ENCODE measurements at regions not wholly inside any gene's neighbourhood (a gene's known extent, or its start where the extent isn't known, plus 50 kb on each side); places are given as distances from the start of the nearest gene placed in this dataset.

GRCh38 chr18:34956663-34957062, 84.5 kb upstream of the MAPRE2 start:
- DNase-seq (ENCODE audit: low read depth) = no peak
- in situ Hi-C loops (cut with HindIII; ENCODE audit: low sequenced_read_pairs) = no loop called here
- no peak overlapping the region for H3K4me3 ChIP-seq (ENCODE audit: low read depth, low read length)
- TF ChIP-seq CTCF (IDR thresholded peaks at IDR 0.05; ENCODE audit: low read depth, low read length, missing control alignments) = no peak

- H3K4me3 ChIP-seq (ENCODE audit: low read depth, low read length) = no peak overlapping the region
- TF ChIP-seq CTCF (IDR thresholded peaks at IDR 0.05; ENCODE audit: low read depth, low read length, missing control alignments) = peak; percentile 4
- in situ Hi-C loops (cut with HindIII; ENCODE audit: low sequenced_read_pairs) = no loop called here
- no peak for DNase-seq (ENCODE audit: low read depth)
Observed at GRCh38 chr18:34957119-34957863, 83.9 kb upstream of the MAPRE2 start.

- in situ Hi-C loops (cut with HindIII; ENCODE audit: low sequenced_read_pairs) = no loop called here
- no peak for TF ChIP-seq CTCF (IDR thresholded peaks at IDR 0.05; ENCODE audit: low read depth, low read length, missing control alignments)
- no peak for DNase-seq (ENCODE audit: low read depth)
- H3K4me3 ChIP-seq (ENCODE audit: low read depth, low read length) = no peak overlapping the region
Observed at GRCh38 chr18:34957864-34958259, 83.4 kb upstream of the MAPRE2 start.

- H3K4me3 ChIP-seq (ENCODE audit: low read depth, low read length) = no peak overlapping the region
- DNase-seq (ENCODE audit: low read depth) = no peak
- in situ Hi-C loops (cut with HindIII; ENCODE audit: low sequenced_read_pairs) = no loop called here
- no peak for TF ChIP-seq CTCF (IDR thresholded peaks at IDR 0.05; ENCODE audit: low read depth, low read length, missing control alignments)
Observed at GRCh38 chr18:34959211-34959829, 81.9 kb upstream of the MAPRE2 start.

- no peak overlapping the region for H3K4me3 ChIP-seq (ENCODE audit: low read depth, low read length)
- in situ Hi-C loops (cut with HindIII; ENCODE audit: low sequenced_read_pairs) = no loop called here
- DNase-seq (ENCODE audit: low read depth) = no peak
- no peak for TF ChIP-seq CTCF (IDR thresholded peaks at IDR 0.05; ENCODE audit: low read depth, low read length, missing control alignments)
Observed at GRCh38 chr18:34959989-34960388, 81.2 kb upstream of the MAPRE2 start.

- no peak for DNase-seq (ENCODE audit: low read depth)
- no peak for TF ChIP-seq CTCF (IDR thresholded peaks at IDR 0.05; ENCODE audit: low read depth, low read length, missing control alignments)
- in situ Hi-C loops (cut with HindIII; ENCODE audit: low sequenced_read_pairs) = no loop called here
- no peak overlapping the region for H3K4me3 ChIP-seq (ENCODE audit: low read depth, low read length)
Observed at GRCh38 chr18:34965108-34965507, 76.1 kb upstream of the MAPRE2 start.

Measured in astrocyte of the cerebellum (primary cell).